ENCODE measurements at regions not wholly inside any gene's neighbourhood (a gene's known extent, or its start where the extent isn't known, plus 50 kb on each side); places are given as distances from the start of the nearest gene placed in this dataset.
"Not testable (repeated sequence)": the region's sequence is repeated elsewhere in the genome, so short reads cannot be mapped to it uniquely, and the experiment has no call there.

DNA sequence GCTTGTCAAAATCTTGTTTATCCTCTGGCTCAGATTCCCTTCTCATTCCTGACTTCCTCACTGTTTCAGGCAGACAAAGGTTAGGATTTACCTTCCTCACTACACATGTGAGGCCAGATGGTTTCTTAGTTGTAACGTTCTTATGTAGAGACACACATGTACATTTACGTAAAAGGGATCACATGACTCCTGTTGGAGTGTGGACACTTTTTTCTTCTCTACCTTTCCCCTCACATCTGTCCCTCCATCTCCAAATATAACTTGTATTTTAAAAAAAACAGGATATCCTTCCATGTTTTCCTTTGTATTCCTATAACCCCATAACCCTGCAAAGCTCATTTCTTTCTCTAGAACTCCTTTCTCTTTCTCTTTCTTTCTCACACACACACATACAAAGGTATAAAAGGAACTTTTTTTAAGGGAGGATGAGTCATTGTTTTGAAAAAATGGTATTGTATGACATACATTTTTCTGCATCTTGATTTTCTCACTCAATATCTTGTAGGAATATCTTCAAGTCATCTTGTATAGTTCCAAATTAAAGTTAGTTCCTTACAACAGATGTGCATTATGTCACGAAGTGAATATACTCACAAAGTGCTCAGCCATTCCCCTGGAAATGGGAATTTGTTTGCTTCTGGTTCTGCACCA, 78.2 kb upstream of the SULF2 start:
- Mint-ChIP-seq H3K27me3 (peaks cover 7% of the 10 kb centered on the region), H3K4me1 (no peaks in the 10 kb centered on the region), H3K4me3 (no peak overlapping the region), H3K9me3 (peaks cover 0 to 3% of the 10 kb centered on the region in 2 donors), H3K27ac (no peak overlapping the region)
- no peak for ATAC-seq
- no peak for DNase-seq

DNA sequence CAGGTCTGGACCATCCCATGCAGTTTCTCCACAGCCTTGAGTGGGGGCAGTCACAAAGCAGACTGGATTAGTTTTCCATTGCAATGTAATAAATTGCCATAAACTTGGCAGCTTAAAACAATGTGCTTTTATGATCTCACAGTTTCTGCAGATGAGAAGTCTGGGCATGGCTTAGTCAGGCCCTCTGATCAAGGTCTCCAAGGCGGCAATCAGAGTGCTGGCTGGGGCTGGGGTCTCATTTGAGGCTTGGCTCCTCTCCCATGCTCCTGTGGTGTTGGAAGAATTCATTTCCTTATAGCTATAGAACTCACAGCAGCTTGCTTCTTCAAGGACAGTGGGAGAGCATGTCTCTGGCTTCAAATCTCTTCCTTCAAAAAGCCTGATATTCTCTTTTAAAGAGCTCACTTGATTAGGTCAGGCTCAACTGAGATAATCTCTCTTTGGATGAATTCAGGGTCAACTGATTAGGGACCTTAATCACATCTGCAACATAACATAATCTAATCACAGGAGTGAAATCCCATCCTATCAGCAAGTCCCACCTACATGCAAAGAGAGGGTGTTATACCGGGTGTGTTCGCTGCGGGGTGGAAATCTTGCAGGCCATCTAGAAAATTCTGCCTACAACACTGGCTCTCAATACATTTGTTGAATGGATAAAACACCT, 77.4 kb upstream of the SULF2 start:
- ATAC-seq (no peak), DNase-seq (no peak)
- Mint-ChIP-seq H3K27me3 (peaks cover 7% of the 10 kb centered on the region), H3K27ac (no peak overlapping the region), H3K9me3 (peaks cover 0 to 3% of the 10 kb centered on the region in 2 donors), H3K4me3 (no peak overlapping the region), H3K4me1 (no peaks in the 10 kb centered on the region)

DNA sequence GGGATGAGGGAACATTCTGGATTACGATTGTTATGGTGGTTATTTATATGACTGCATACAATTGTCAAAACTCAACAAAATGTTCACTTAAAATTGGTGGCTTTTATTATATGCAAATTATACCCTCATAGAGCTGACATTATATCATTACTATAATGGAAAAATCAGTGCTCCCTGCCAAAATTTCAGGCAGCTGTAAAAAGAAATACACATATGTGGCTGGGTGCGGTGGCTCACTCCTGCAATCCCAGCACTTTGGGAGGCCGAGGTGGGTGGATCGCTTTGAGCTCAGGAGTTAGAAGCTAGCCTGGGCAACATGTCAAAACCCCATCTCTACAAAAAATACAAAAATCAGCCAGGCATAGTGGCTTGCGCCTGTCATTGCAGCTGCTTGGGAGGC, 75.8 kb upstream of the SULF2 start:
- H3K27me3 Mint-ChIP-seq = no peaks in the 10 kb centered on the region
- DNase-seq (no peak), ATAC-seq (no peak)
- H3K27ac Mint-ChIP-seq = no peak overlapping the region
- no peaks in the 10 kb centered on the region for H3K4me1 Mint-ChIP-seq
- H3K4me3 Mint-ChIP-seq = no peak overlapping the region
- H3K9me3 Mint-ChIP-seq = peaks cover 0 to 3% of the 10 kb centered on the region in 2 donors

DNA sequence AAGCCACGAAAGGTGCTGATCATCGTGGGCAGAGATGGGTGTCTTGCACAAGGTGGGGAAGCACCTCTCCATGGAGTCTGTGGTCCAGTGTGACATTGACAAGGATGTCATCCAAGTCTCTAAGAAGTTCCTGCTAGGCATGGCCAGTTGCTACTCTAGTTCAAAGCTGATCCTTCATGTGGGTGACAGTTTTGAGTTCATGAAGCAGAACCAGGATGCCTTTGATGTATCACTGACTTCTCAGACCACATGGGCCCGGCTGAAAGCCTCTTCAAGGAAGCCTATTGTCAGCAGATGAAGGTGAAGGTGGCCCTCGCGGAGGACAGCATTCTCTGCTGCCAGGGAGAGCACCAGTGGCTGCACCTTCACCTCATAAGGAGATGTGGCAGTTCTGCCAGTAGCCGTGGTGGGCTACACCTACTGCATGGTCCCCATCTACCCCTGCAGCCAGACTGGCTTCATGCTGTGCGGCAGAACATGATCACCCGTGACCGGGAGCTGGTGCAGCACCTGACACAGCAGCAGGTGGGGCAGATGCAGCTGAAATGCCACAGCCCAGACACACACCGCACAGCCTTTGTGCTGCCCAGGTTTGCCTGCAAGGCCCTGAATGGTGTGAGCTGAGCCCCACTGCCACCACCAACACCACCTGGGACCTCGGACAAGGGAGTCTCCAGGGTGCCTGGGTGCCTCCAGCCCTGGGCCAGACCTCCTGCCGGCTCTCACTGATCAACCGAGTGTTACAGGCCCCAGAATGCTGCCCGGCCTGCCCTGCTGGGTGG, 75.0 kb upstream of the SULF2 start:
- Mint-ChIP-seq H3K4me1 (no peaks in the 10 kb centered on the region), H3K27ac (no peak overlapping the region), H3K4me3 (no peak overlapping the region), H3K9me3 (peaks cover 0 to 3% of the 10 kb centered on the region in 2 donors), H3K27me3 (no peaks in the 10 kb centered on the region)
- DNase-seq (no peak), ATAC-seq (no peak)

DNA sequence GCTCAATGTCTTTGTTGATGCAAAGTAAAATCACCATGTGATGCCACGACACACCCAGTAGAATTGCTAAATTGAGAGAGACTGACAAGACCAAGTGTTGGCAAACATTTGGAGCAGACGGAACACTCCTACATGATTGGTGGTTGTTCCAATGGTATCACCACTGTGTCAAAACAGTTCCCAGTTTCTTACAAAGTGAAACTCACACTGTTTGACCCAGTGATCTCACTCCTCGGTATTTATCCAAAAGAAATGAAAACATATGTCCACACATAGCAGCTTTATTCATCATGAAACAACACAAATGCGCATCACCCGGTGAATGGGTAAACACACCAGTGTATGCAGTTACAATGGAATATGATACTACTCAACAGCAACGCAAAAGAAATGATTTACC, 74.0 kb upstream of the SULF2 start:
- peaks cover 0 to 3% of the 10 kb centered on the region in 2 donors for H3K9me3 Mint-ChIP-seq
- no peaks in the 10 kb centered on the region for H3K27me3 Mint-ChIP-seq
- ATAC-seq (no peak), DNase-seq (no peak)
- H3K4me1 Mint-ChIP-seq = no peaks in the 10 kb centered on the region
- no peak overlapping the region for H3K27ac Mint-ChIP-seq
- no peak overlapping the region for H3K4me3 Mint-ChIP-seq

DNA sequence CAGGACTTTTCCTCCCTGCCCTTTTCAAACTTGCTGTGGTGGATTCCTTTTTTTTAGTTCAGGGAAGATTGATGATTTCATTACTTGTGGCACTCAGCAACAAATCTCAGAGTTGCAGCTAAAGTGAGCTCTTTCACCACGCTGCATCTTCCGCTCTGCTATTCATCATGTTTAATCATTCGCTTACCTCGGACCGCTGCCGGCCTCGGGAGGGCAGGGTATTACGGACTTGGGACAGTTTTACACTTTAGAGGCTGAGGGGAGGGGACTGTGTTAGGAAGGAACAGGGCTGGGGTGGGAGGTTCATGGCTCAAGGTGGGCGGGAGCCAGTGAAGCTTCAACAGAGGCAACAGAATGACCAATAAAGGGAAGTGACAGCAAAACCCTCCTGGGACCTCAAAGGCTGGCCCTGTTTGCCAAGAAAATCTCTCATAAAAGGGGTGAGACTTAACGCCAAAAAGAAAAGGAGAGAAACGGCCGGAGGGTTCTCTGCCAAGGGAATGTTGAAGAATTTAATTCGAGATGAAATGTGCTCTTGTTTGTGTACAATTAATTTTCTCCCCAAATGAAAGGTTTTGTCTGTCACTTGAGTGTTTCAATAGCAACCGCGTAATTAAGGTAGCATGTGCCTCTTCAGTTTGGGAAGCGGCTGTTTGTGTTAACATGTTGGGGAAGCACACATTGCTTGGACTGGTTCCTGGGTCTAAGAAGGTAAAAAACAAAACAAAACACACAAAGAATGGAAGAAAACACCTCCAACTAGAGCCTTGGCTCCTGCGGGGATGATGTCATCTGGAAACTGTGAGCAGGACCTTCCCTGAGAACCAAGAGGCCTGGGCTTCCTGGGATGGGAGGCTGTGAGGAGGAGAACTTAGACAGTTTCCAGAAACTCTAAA, 72.5 kb upstream of the SULF2 start:
- Mint-ChIP-seq H3K9me3 (no peaks in the 10 kb centered on the region), H3K4me1 (no peaks in the 10 kb centered on the region), H3K27ac (peak overlapping the region in 1 of 2 donors; percentile 40), H3K4me3 (no peak overlapping the region), H3K27me3 (no peaks in the 10 kb centered on the region)
- DNase-seq (no peak), ATAC-seq (no peak)

DNA sequence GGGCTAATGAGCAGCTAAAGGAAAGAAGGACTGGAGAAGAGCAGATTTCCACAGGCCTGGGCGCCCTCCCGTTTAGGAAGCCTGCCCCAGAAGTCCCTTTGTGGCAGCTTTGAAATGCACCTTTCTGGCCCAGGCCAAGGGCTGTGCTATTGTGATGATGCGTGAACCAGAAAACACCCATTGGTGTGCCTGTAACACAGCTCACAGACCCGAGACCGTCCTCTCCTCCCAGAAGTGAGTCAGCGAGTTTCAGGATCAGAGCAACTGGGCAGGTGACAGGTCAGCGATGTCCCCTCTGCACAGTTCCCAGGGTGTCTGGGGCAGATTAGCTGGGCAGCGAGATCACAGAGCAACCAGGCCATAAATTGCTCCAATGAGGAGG, 71.9 kb upstream of the SULF2 start:
- no peak overlapping the region for H3K27ac Mint-ChIP-seq
- DNase-seq = no peak
- no peak for ATAC-seq
- no peaks in the 10 kb centered on the region for H3K27me3 Mint-ChIP-seq
- H3K9me3 Mint-ChIP-seq = no peaks in the 10 kb centered on the region
- no peaks in the 10 kb centered on the region for H3K4me1 Mint-ChIP-seq
- no peak overlapping the region for H3K4me3 Mint-ChIP-seq

DNA sequence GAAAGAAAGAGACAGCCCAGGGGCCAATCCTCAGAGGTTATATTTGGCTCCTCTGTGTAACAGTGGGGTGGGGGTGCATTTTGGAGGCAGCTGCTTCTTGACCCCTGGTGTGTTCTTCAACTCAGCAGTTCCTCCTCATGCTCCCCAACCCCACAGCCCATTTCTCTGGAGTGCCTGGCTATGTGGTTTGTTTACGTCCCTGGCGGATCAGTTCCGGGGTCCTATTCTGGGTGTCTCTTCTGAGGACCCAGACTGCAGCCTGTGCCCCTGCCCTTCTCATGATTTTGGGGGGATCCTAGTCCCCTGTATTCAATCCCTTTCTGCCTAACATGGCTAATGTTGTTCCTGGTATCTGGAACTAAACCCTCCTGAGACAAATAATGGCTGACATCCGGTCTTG, 70.5 kb upstream of the SULF2 start:
- no peak for DNase-seq
- no peak overlapping the region for H3K4me3 Mint-ChIP-seq
- peaks cover 6% of the 10 kb centered on the region for H3K27me3 Mint-ChIP-seq
- no peaks in the 10 kb centered on the region for H3K9me3 Mint-ChIP-seq
- H3K27ac Mint-ChIP-seq = no peak overlapping the region
- no peaks in the 10 kb centered on the region for H3K4me1 Mint-ChIP-seq
- ATAC-seq = no peak

DNA sequence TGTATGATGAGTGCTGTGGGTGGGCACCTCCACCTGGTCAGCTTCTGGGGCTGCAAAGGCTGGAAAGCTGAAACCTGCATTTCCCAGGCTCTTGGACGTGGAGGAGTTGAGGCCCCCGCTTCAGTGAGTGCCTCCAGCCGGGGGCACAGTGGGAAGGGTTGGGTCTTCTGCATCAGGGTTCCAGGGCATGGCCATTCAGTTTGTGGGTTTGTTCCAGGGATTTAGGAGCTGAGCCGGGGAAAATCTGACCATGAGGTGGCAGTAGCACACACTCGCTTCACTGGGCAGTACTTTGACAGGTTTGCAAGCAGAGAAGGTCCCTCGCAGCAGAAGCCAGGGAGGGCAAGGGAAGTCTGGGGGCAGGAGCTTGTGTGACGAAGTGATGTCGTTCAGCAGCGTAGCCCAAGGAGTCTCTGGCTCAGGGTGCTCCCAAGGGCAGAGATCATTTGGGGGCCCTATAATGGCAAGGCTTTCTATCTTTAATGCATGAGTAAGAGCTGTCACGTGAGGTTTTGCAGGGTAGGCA, 69.5 kb upstream of the SULF2 start:
- Mint-ChIP-seq H3K27me3 (peaks cover 6% of the 10 kb centered on the region), H3K4me3 (no peak overlapping the region), H3K27ac (no peak overlapping the region), H3K4me1 (no peaks in the 10 kb centered on the region), H3K9me3 (no peaks in the 10 kb centered on the region)
- DNase-seq (no peak), ATAC-seq (no peak)

DNA sequence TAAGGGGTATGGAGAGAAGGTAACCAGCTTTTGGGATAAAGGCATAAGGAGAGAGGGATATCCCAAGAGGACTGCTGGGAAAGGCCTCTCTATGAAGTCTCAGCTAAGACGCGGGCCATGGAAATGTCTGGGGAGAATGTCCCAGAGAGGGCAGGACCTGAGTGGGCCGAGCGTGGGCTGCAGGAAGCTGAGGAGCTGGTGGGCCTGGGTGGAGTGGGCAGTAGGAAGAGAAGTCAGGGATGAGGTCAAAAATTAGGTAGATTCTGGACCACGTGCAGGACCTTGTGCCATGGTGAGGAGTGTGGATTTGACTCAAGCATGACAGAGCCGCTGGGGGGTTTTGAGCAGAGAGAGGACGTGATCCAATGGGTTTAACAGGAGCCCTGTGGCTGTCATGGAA, 66.5 kb upstream of the SULF2 start:
- ATAC-seq (no peak), DNase-seq (no peak)
- no peaks in the 10 kb centered on the region for H3K9me3 Mint-ChIP-seq
- no peak overlapping the region for H3K4me3 Mint-ChIP-seq
- H3K27ac Mint-ChIP-seq = peak overlapping the region in 1 of 2 donors; percentile 44
- no peaks in the 10 kb centered on the region for H3K4me1 Mint-ChIP-seq
- H3K27me3 Mint-ChIP-seq = peaks cover 6% of the 10 kb centered on the region

DNA sequence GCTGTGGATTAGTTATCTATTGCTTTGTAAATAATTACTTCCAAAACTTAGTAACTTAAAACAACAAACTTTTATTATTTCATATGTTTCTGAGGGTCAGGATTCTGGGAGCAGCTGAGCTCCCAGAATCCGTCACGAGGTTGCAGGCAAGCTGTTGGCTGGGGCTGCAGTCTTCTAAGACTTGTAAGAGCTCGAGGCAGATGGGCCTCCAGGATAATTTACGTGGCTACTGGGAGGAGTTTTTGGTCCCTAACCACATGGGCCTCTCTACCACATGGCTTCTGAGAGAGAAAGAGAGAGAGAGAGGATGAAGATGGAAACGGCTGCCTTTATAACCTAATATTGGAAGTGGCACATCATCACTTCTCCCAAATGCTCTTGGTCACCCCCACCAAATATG, 64.9 kb upstream of the SULF2 start:
- H3K27me3 Mint-ChIP-seq = peaks cover 6% of the 10 kb centered on the region
- H3K27ac Mint-ChIP-seq = no peak overlapping the region
- H3K4me3 Mint-ChIP-seq = no peak overlapping the region
- H3K4me1 Mint-ChIP-seq = peaks cover 4% of the 10 kb centered on the region
- DNase-seq = no peak
- ATAC-seq = no peak
- H3K9me3 Mint-ChIP-seq = no peaks in the 10 kb centered on the region

DNA sequence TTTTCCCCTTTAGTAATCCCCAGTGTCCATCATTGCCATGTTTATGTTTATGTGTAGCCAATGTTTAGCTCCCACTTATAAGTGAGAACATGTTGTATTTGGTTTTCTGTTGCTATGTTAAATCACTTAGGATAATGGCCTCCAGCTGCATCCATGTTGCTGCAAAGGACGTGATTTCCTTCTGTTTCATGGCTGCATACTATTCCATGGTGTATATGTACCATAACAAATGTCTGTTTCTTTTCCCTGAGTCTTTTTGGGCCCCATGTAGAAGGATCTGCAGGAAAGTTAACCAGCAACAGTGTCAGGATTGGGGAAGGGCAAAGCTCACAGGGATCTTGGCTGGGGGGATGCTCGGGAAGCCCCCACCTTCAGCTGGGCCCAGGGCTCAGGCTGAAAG, 64.3 kb upstream of the SULF2 start:
- Mint-ChIP-seq H3K27me3 (peaks cover 6% of the 10 kb centered on the region), H3K27ac (no peak overlapping the region), H3K9me3 (no peaks in the 10 kb centered on the region), H3K4me3 (no peak overlapping the region), H3K4me1 (peaks cover 5% of the 10 kb centered on the region)
- DNase-seq (no peak), ATAC-seq (no peak)

DNA sequence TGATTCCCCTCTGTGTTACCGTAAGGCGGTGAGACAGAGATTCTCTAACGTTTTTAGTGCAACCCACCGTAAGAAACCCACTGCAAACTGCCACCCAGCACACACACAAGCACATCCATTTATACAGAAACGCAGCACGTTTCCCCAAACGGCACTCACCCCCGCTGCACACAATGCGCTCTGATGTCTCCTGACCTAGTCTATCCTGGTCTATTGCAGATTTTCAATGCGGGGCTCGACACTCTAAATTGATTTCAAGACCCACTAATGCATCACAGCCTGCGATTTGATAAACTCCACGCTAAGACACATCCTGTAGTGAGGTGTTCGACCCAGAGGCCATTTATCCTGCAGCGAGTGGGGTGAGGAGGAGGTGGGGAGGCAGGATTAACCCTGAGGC, 63.7 kb upstream of the SULF2 start:
- peaks cover 11% of the 10 kb centered on the region for H3K4me1 Mint-ChIP-seq
- no peaks in the 10 kb centered on the region for H3K9me3 Mint-ChIP-seq
- ATAC-seq (no peak), DNase-seq (no peak)
- H3K27ac Mint-ChIP-seq = no peak overlapping the region
- H3K27me3 Mint-ChIP-seq = peaks cover 6% of the 10 kb centered on the region
- H3K4me3 Mint-ChIP-seq = no peak overlapping the region

DNA sequence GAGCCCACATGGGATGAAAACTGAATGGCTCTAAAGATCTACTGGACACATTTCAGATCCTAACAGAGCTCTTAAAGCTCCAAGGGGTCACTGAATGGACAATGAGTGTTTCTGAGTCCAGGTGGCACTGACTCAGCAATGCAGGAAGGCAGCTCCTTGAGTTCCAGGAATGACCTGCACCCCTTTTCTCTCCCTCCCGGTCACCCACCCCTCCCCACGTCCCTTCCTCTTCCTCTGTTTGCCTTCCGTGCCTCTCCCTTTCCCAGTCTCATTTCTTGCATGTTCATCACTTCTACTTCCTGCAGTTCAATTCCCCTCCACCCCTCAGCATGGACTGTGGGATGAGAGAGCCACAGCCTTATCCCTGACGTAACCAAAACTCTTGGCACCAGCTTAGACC, 63.3 kb upstream of the SULF2 start:
- not testable (repeated sequence) for H3K9me3 Mint-ChIP-seq, DNase-seq, H3K27ac Mint-ChIP-seq, H3K27me3 Mint-ChIP-seq, H3K4me3 Mint-ChIP-seq, ATAC-seq
- H3K4me1 Mint-ChIP-seq = peaks cover 13% of the 10 kb centered on the region

DNA sequence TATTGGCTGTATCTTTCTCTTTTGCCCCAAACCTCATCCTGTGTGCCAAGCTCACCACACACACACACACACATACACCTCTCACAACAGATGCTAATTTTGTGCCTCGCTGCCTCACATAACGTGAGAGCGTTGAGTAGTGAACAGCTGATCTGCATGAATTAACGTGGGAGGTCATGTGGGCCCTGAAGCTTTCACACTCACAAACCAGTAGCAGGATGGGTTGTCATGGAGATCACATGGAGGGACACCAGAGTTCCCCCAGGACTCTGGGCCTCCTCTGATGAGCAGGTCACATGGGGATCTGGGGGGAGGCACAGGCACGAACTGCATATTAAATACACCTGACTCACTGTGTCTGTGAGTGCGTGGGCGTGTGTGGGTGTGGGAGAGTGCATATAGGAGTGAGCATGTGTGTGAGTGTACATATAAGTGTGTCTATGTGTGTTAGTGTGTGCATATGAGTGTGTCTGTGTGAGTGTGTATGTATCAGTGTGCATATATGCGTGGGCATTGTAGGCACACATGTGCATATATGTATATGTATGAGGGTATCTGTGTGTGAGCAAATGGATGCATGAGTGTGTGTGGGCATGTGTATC, 62.7 kb upstream of the SULF2 start:
- ATAC-seq (no peak), DNase-seq (no peak)
- Mint-ChIP-seq H3K27me3 (peaks cover 6% of the 10 kb centered on the region), H3K9me3 (no peaks in the 10 kb centered on the region), H3K4me3 (no peak overlapping the region), H3K4me1 (peaks cover 13% of the 10 kb centered on the region), H3K27ac (no peak overlapping the region)
